ENCODE measurements at regions not wholly inside any gene's neighbourhood (a gene's known extent, or its start where the extent isn't known, plus 50 kb on each side); places are given as distances from the start of the nearest gene placed in this dataset.

DNA sequence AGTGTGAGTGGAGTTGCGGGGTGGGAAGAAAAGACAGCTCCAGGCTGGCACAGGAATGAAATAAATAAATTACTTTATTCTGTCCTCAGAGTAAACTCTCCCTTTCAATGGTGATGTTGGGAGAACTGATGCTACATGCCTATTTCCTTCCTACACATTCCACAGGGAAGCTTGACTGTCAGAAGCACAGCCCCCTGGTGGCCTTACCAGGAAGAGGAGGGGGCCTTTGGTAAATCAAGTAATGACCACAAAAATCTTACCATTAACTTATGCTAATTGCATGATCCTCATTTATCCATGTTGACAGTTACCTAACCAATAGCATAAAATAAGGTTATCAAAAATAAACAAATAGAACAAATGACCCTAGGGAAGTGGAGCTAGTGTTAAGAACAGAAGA is 605.0 kb upstream of the PKN2 start:
- Histone ChIP-seq H3K4me1 (ENCODE audit: insufficient read depth, poor library complexity, severe bottlenecking) (no peaks in the 10 kb centered on the region), H3K27me3 (ENCODE audit: insufficient read depth, poor library complexity, severe bottlenecking) (no peaks in the 10 kb centered on the region), H3K36me3 (ENCODE audit: low read depth) (no peaks in the 10 kb centered on the region), H3K27ac (ENCODE audit: poor library complexity, severe bottlenecking) (no peak overlapping the region), H3K4me3 (ENCODE audit: severe bottlenecking) (no peak overlapping the region), H3K9me3 (ENCODE audit: severe bottlenecking) (no peaks in the 10 kb centered on the region)
- no peak for DNase-seq (ENCODE audit: low spot score)
- TF ChIP-seq, protein P1, sequence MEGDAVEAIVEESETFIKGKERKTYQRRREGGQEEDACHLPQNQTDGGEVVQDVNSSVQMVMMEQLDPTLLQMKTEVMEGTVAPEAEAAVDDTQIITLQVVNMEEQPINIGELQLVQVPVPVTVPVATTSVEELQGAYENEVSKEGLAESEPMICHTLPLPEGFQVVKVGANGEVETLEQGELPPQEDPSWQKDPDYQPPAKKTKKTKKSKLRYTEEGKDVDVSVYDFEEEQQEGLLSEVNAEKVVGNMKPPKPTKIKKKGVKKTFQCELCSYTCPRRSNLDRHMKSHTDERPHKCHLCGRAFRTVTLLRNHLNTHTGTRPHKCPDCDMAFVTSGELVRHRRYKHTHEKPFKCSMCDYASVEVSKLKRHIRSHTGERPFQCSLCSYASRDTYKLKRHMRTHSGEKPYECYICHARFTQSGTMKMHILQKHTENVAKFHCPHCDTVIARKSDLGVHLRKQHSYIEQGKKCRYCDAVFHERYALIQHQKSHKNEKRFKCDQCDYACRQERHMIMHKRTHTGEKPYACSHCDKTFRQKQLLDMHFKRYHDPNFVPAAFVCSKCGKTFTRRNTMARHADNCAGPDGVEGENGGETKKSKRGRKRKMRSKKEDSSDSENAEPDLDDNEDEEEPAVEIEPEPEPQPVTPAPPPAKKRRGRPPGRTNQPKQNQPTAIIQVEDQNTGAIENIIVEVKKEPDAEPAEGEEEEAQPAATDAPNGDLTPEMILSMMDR (IDR thresholded peaks at IDR 0.05; ENCODE audit: poor library complexity, severe bottlenecking), result peak; percentile 40
- ATAC-seq (ENCODE audit: low read depth), result no peak

DNA sequence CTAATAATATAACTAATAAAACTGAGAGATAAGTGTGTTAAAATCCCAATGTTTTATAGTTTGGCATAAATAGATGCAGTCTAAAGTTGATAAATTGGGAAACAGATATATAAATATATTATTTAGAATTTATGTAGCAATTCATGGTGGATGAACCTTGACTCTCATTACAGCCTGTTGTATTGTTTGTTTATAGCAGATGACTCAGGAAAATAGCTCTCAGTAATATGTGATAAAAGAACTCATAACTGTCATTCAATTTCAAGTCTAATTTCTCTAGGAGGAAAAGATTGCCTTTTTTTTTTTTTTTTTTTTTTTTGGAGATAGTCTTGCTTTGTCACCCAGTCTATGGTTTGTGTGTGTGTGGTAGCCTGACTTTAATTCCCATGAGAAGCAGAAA is 603.2 kb upstream of the PKN2 start:
- no peak for ATAC-seq (ENCODE audit: low read depth)
- H3K4me1 ChIP-seq (ENCODE audit: insufficient read depth, poor library complexity, severe bottlenecking), result no peaks in the 10 kb centered on the region
- H3K9me3 ChIP-seq (ENCODE audit: severe bottlenecking), result no peaks in the 10 kb centered on the region
- H3K27ac ChIP-seq (ENCODE audit: poor library complexity, severe bottlenecking), result no peak overlapping the region
- no peak overlapping the region for H3K4me3 ChIP-seq (ENCODE audit: severe bottlenecking)
- H3K36me3 ChIP-seq (ENCODE audit: low read depth), result no peaks in the 10 kb centered on the region
- H3K27me3 ChIP-seq (ENCODE audit: insufficient read depth, poor library complexity, severe bottlenecking), result no peaks in the 10 kb centered on the region
- DNase-seq (ENCODE audit: low spot score), result no peak
- TF ChIP-seq, protein P1 (IDR thresholded peaks at IDR 0.05; ENCODE audit: poor library complexity, severe bottlenecking), result no peak

DNA sequence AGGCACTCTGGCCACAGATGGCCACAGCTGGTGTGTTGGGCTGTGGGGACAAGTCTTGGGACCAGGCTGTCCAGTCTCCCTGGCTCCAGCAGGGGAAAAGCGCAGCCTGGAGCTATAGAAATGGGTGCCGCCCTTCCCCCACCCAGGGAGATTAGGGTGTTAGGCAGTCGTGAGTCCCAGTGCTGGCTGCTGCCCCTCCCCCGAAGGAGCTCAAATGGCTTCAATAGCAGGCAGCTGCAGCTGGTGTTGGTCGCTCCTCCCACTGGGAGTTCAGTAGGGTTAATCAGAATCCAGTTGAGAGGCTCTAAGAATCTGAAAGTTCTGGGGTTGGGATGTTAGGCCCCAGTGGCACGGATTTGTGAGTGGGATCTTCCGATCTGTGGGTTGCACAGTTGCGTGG is 595.6 kb upstream of the PKN2 start:
- Histone ChIP-seq H3K36me3 (ENCODE audit: low read depth) (no peaks in the 10 kb centered on the region), H3K27me3 (ENCODE audit: insufficient read depth, poor library complexity, severe bottlenecking) (no peaks in the 10 kb centered on the region), H3K27ac (ENCODE audit: poor library complexity, severe bottlenecking) (no peak overlapping the region), H3K4me3 (ENCODE audit: severe bottlenecking) (no peak overlapping the region), H3K4me1 (ENCODE audit: insufficient read depth, poor library complexity, severe bottlenecking) (no peaks in the 10 kb centered on the region), H3K9me3 (ENCODE audit: severe bottlenecking) (no peaks in the 10 kb centered on the region)
- ATAC-seq (ENCODE audit: low read depth) (no peak), DNase-seq (ENCODE audit: low spot score) (no peak)
- TF ChIP-seq, protein P1 (IDR thresholded peaks at IDR 0.05; ENCODE audit: poor library complexity, severe bottlenecking), result no peak

- H3K9me3 ChIP-seq (ENCODE audit: severe bottlenecking), result no peaks in the 10 kb centered on the region
- ATAC-seq (ENCODE audit: low read depth) (no peak), DNase-seq (ENCODE audit: low spot score) (no peak)
- no peak overlapping the region for H3K4me3 ChIP-seq (ENCODE audit: severe bottlenecking)
- TF ChIP-seq, protein P1 (IDR thresholded peaks at IDR 0.05; ENCODE audit: poor library complexity, severe bottlenecking), result no peak
- H3K36me3 ChIP-seq (ENCODE audit: low read depth), result no peaks in the 10 kb centered on the region
- H3K27me3 ChIP-seq (ENCODE audit: insufficient read depth, poor library complexity, severe bottlenecking), result no peaks in the 10 kb centered on the region
- H3K4me1 ChIP-seq (ENCODE audit: insufficient read depth, poor library complexity, severe bottlenecking), result no peaks in the 10 kb centered on the region
- H3K27ac ChIP-seq (ENCODE audit: poor library complexity, severe bottlenecking), result no peak overlapping the region
Measured at GRCh38 chr1:88089961-88090360, 594.1 kb upstream of the PKN2 start.

GRCh38 chr1:88098881-88099280 is 585.2 kb upstream of the PKN2 start:
- H3K27ac ChIP-seq (ENCODE audit: poor library complexity, severe bottlenecking), result no peak overlapping the region
- H3K4me1 ChIP-seq (ENCODE audit: insufficient read depth, poor library complexity, severe bottlenecking), result no peaks in the 10 kb centered on the region
- ATAC-seq (ENCODE audit: low read depth), result no peak
- no peaks in the 10 kb centered on the region for H3K36me3 ChIP-seq (ENCODE audit: low read depth)
- H3K4me3 ChIP-seq (ENCODE audit: severe bottlenecking), result no peak overlapping the region
- TF ChIP-seq, protein P1 (IDR thresholded peaks at IDR 0.05; ENCODE audit: poor library complexity, severe bottlenecking), result no peak
- no peak for DNase-seq (ENCODE audit: low spot score)
- no peaks in the 10 kb centered on the region for H3K9me3 ChIP-seq (ENCODE audit: severe bottlenecking)
- peaks cover 2% of the 10 kb centered on the region for H3K27me3 ChIP-seq (ENCODE audit: insufficient read depth, poor library complexity, severe bottlenecking)

All from RWPE2 (cell line).